Fibroblast of mammary gland (primary cell): ENCODE measurements at regions not wholly inside any gene's neighbourhood (a gene's known extent, or its start where the extent isn't known, plus 50 kb on each side); places are given as distances from the start of the nearest gene placed in this dataset.
A peak's percentile ranks its signal among the peaks of the same experiment; 100 is the strongest.

ENCODE experiments used
- DNase-seq: peaks from one replicate; pipeline ENCODE4 v3.0.0-alpha.2; 2010; ENCODE audit warnings: low read depth
- H3K4me3 ChIP-seq: 2 replicates; pipeline ENCODE4 v1.5.1; 2011; ENCODE audit warnings: low read depth, mild to moderate bottlenecking, low read length, moderate library complexity; ENCODE audit not compliant: control insufficient read depth
- CTCF ChIP-seq: conservative IDR thresholded peaks from 2 replicates; pipeline ENCODE4 v1.5.1; 2011; ENCODE audit warnings: low read depth, low read length, inconsistent platforms; ENCODE audit not compliant: control insufficient read depth, insufficient read depth

- DNase-seq, result no peak
- TF ChIP-seq CTCF, result no peak
- no peak overlapping the region for H3K4me3 ChIP-seq
Measured at GRCh38 chr12:9348906-9349518, 140.8 kb upstream of the PZP start.

DNA sequence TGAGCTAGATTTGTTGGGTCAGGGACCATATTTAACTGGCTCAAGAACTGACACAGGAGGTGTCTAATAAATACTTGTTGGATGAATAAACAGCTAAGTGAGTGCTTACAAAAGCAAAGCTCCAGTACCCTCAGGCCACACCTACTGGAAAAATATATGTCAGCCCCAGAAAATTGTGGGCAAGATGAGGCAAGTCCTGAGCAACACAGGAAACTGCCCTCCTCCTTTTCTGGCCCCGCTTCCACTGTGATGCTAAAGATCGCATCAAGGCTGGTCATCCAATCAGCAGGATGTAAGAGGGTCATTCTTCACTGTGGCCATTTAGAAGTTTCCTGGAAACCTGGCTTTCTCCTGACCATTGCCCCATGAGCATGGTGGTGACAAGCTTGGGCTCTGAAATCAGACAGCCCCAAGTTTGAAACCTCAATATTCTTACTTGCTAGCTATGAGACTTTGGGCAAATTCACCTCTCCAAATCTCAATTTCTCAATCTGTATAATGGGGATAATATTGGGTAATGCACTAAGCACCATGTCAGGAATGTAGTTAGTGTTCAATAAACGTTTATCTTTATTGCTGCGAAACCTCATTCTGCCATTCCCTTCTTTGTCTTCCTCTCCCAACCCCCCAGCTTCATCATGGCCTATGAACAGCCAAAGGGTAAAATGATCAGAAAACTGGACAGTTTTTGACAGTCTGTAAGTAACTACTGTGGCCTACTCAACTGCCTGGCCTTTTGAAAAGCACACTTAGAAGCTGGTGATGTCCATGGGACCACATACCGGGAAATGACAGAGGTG lies 139.3 kb upstream of the PZP start:
- no peak overlapping the region for H3K4me3 ChIP-seq
- peak; percentile 52 for DNase-seq
- TF ChIP-seq CTCF, result no peak

DNA sequence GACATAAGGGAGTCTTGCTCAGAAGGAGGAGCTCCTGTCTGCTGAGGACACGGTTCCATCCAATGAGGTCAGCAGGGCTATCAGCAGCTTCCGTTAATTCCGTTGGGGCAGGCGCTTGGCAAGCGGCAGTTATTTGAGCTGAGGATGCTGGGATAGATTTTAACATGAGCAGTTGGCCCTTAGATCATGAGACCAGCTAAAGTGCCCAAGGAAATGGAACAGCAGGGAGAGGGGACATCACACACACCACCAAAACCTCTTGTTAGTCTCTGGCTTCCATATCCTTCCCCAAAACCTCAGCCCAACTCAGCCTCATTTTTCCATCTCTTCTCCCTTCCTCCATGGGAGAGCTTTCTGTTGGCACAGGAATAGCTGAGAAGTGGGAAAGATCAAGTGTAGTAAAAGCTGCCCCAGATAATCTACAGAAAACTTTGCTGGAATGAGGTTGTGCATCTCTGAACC lies 138.7 kb upstream of the PZP start:
- DNase-seq, result no peak
- TF ChIP-seq CTCF, result no peak
- H3K4me3 ChIP-seq, result no peak overlapping the region

DNA sequence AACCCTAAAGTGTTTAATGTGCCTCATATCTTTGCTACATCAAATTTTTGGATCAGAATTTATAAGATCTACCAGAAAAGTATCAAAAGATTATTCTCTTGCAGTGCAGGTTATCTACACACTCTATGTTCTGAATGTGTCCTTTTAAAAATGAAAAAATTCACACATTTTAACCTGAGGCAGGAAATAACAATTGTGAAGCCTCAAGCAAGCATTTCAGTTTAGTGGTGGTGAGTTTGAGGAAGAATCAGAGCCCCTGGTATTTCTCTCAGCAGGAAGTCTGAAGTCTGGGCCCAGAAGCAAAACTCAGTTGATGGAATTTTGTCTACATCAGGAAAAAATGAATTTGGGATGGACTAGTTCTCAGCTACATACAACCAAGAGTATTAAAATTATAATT lies 137.0 kb upstream of the PZP start:
- DNase-seq, result no peak
- no peak for TF ChIP-seq CTCF

GRCh38 chr12:9344541-9344940 lies 136.3 kb upstream of the PZP start:
- no peak for TF ChIP-seq CTCF
- DNase-seq, result peak; percentile 45
- H3K4me3 ChIP-seq, result no peak overlapping the region

More for the DNA sequence above, 137.0 kb upstream of the PZP start:
- no peak overlapping the region for H3K4me3 ChIP-seq

GRCh38 chr12:9343731-9344130 lies 135.5 kb upstream of the PZP start:
- H3K4me3 ChIP-seq, result no peak overlapping the region
- TF ChIP-seq CTCF, result no peak
- no peak for DNase-seq
